DOHH2 (cell line): ENCODE measurements at regions not wholly inside any gene's neighbourhood (a gene's known extent, or its start where the extent isn't known, plus 50 kb on each side); places are given as distances from the start of the nearest gene placed in this dataset.

ENCODE experiments used
- H3F3A ChIP-seq: fragments of 200-600 bp; sonication (generic), shearing (Covaris generic); 2 replicates; pipeline ENCODE4 v1.6.0; 2016; ENCODE audit warnings: antibody characterized with exemption, mild to moderate bottlenecking; ENCODE audit not compliant: control insufficient read depth, insufficient read depth
- H3K27ac ChIP-seq: fragments of 200-600 bp; sonication (generic); 2 replicates; pipeline ENCODE4 v1.5.1; 2014; ENCODE audit warnings: low read depth, mild to moderate bottlenecking, low read length, moderate library complexity
- H3K27me3 ChIP-seq: fragments of 200-600 bp; sonication (generic); 2 replicates; pipeline ENCODE4 v1.6.1; 2014; ENCODE audit warnings: mild to moderate bottlenecking, low read length, mixed read lengths; ENCODE audit not compliant: control insufficient read depth
- H3K36me3 ChIP-seq: fragments of 200-600 bp; sonication (generic); 2 replicates; pipeline ENCODE4 v1.6.1; 2014; ENCODE audit warnings: mild to moderate bottlenecking, low read length, moderate library complexity, mixed read lengths; ENCODE audit not compliant: control insufficient read depth
- H3K4me1 ChIP-seq: fragments of 200-600 bp; sonication (generic); 2 replicates; pipeline ENCODE4 v1.6.1; 2014; ENCODE audit warnings: mild to moderate bottlenecking, low read length, mixed read lengths; ENCODE audit not compliant: control insufficient read depth
- H3K4me2 ChIP-seq: fragments of 200-600 bp; sonication (generic); 2 replicates; pipeline ENCODE4 v1.6.0; 2014; ENCODE audit warnings: mild to moderate bottlenecking, low read length, moderate library complexity
- H3K4me3 ChIP-seq: fragments of 200-600 bp; sonication (generic); 2 replicates; pipeline ENCODE4 v1.5.1; 2014; ENCODE audit warnings: mild to moderate bottlenecking, low read length, mixed read lengths
- H3K79me2 ChIP-seq: fragments of 200-600 bp; sonication (generic); 2 replicates; pipeline ENCODE4 v1.6.1; 2014; ENCODE audit warnings: mild to moderate bottlenecking, low read length, mixed read lengths; ENCODE audit not compliant: control insufficient read depth
- H3K9me2 ChIP-seq: fragments of 200-600 bp; sonication (generic); replicated peaks from 2 replicates; pipeline ENCODE4 v1.6.1; 2014; ENCODE audit warnings: mild to moderate bottlenecking, low read length, mixed read lengths; ENCODE audit not compliant: control insufficient read depth
- H3K9me3 ChIP-seq: fragments of 200-600 bp; sonication (generic); 2 replicates; pipeline ENCODE4 v1.6.1; 2014; ENCODE audit warnings: antibody characterized with exemption, low read length, mixed read lengths; ENCODE audit not compliant: control insufficient read depth, insufficient read depth
- H4K20me1 ChIP-seq: fragments of 200-600 bp; sonication (generic); 2 replicates; pipeline ENCODE4 v1.6.0; 2014; ENCODE audit warnings: low read depth, mild to moderate bottlenecking, antibody characterized with exemption, low read length, moderate library complexity; ENCODE audit not compliant: control insufficient read depth, insufficient read depth
- EZH2phosphoT487 ChIP-seq: fragments of 200-600 bp; sonication (generic); IDR thresholded peaks from 2 replicates; pipeline ENCODE4 v1.6.1; 2017; ENCODE audit warnings: borderline replicate concordance, mild to moderate bottlenecking, antibody characterized with exemption, low read length, moderate library complexity, mixed read lengths
- TF ChIP-seq, protein P1 (sequence below): fragments of 200-600 bp; sonication (generic); IDR thresholded peaks from one replicate; pipeline ENCODE4 v1.5.1; 2014; ENCODE audit warnings: antibody characterized with exemption, mild to moderate bottlenecking, low read depth, low read length; ENCODE audit not compliant: poor library complexity, severe bottlenecking

DNA sequence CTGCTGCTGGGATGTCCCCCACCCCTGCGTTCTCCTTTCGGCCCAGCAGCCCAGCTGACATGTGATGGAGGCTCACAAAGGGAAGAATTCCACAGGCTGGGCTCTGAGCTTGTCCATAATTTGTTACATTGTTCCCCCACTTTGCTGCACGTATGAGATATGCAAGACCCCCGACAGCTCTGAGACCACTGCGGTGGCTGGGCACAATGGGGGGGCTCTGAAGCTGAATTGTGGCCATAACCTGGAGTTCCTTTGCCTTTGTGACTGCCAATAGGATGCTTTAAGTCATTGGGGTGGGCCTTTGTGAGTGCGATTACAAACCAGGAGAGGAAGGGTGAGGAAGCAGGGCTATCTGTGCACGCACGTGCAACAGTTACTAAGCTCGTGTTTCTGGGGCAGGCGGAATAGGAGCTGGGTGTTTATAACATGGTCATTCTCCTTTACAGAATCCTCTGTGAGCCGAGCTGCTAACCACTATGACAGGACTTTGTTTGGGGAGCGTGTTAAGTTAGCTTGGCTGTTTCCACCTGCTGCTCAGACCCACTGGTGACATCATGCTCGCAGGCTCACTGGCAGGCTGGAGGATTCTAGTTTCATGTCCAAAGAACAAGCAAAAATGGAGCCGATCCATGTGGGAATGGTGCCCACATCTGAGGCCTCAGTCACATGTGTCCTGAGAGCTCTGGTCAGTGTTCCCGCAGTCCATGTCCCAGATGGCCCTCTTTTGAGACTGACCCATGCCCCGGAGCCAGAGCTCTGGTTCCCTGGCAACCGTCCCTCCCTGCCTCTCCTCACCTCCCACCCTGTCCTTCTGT lies 208.3 kb upstream of the SALL1 start:
- H4K20me1 ChIP-seq = no peaks in the 10 kb centered on the region
- no peaks in the 10 kb centered on the region for H3F3A ChIP-seq
- no peaks in the 10 kb centered on the region for H3K27me3 ChIP-seq
- TF ChIP-seq, protein P1, sequence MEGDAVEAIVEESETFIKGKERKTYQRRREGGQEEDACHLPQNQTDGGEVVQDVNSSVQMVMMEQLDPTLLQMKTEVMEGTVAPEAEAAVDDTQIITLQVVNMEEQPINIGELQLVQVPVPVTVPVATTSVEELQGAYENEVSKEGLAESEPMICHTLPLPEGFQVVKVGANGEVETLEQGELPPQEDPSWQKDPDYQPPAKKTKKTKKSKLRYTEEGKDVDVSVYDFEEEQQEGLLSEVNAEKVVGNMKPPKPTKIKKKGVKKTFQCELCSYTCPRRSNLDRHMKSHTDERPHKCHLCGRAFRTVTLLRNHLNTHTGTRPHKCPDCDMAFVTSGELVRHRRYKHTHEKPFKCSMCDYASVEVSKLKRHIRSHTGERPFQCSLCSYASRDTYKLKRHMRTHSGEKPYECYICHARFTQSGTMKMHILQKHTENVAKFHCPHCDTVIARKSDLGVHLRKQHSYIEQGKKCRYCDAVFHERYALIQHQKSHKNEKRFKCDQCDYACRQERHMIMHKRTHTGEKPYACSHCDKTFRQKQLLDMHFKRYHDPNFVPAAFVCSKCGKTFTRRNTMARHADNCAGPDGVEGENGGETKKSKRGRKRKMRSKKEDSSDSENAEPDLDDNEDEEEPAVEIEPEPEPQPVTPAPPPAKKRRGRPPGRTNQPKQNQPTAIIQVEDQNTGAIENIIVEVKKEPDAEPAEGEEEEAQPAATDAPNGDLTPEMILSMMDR = no peak
- TF ChIP-seq EZH2phosphoT487 = no peak
- no peaks in the 10 kb centered on the region for H3K9me2 ChIP-seq
- no peaks in the 10 kb centered on the region for H3K79me2 ChIP-seq
- no peaks in the 10 kb centered on the region for H3K4me1 ChIP-seq
- H3K36me3 ChIP-seq = no peaks in the 10 kb centered on the region
- no peaks in the 10 kb centered on the region for H3K9me3 ChIP-seq
- H3K4me2 ChIP-seq = no peak overlapping the region
- H3K4me3 ChIP-seq = no peak overlapping the region
- H3K27ac ChIP-seq = no peak overlapping the region

DNA sequence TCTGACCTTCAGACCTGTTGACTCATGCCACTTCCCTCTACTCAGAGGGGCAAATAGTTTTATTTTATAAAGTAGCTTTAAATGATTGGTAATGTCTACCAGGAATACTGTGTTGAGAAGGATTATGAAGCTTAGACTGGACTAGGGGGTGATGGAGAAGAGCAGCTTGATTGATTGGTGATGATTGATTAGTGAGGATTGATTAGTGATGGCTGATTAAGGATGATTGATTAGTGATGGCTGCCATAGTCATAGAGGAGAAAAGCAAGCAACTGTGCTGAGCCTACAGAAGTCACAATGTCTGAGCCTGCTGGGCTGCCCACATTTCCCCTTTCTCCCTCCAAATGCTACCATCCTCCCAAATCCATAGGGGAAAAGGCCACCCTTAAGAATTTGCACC lies 206.8 kb upstream of the SALL1 start:
- Histone ChIP-seq H3K27me3 (no peaks in the 10 kb centered on the region), H3K9me2 (no peaks in the 10 kb centered on the region), H3K4me3 (no peak overlapping the region), H3K4me2 (no peak overlapping the region), H3K4me1 (no peaks in the 10 kb centered on the region), H3K9me3 (no peaks in the 10 kb centered on the region), H3F3A (no peaks in the 10 kb centered on the region), H3K36me3 (no peaks in the 10 kb centered on the region), H3K27ac (no peak overlapping the region), H3K79me2 (no peaks in the 10 kb centered on the region), H4K20me1 (no peaks in the 10 kb centered on the region)
- TF ChIP-seq EZH2phosphoT487 = no peak

DNA sequence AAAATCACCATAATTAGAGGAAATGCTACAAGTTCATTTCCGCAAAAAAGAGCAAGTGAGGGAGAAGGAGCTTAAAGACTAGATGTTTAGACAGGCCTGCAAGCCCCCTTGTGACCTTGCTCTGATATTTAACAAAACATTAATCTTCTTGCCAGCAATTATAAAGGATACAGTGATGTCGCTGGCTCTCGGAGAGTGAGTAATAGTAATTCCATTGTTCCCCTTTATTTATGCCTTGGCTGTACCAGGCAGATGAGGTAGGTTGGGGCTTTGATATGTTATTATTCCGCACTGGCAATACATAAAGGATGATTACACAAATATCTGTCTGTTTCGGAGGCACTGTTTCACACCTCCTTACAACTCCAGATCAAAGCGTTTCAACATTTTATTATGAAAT lies 204.8 kb upstream of the SALL1 start:
- H4K20me1 ChIP-seq = no peaks in the 10 kb centered on the region
- H3K4me1 ChIP-seq = no peaks in the 10 kb centered on the region
- TF ChIP-seq, protein P1 = no peak
- TF ChIP-seq EZH2phosphoT487 = no peak
- H3K4me3 ChIP-seq = no peak overlapping the region
- no peaks in the 10 kb centered on the region for H3K79me2 ChIP-seq
- H3F3A ChIP-seq = no peaks in the 10 kb centered on the region
- H3K36me3 ChIP-seq = no peaks in the 10 kb centered on the region
- no peaks in the 10 kb centered on the region for H3K9me2 ChIP-seq
- H3K4me2 ChIP-seq = no peak overlapping the region
- no peak overlapping the region for H3K27ac ChIP-seq
- H3K27me3 ChIP-seq = no peaks in the 10 kb centered on the region
- no peaks in the 10 kb centered on the region for H3K9me3 ChIP-seq

DNA sequence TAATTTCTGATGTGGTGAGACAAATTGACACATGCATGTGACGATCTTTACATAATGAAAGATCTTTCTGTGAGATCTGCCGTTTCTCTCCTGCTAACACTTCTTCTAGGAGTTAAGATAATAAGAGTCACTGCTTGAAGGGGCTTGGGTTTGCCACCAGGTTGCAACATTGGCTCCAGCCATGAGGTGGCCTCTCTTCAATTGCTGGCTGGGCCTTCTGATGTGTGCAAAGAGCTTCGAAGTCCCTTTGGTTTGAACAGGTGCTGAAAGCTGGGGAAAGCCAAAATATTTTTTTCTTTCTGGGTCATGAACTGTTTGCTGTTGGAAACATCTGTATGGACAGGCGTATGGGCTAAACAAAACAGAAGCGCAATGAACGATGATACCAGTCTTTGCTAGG lies 204.1 kb upstream of the SALL1 start:
- no peak overlapping the region for H3K4me3 ChIP-seq
- no peak overlapping the region for H3K4me2 ChIP-seq
- H3K79me2 ChIP-seq = no peaks in the 10 kb centered on the region
- H3K27me3 ChIP-seq = no peaks in the 10 kb centered on the region
- no peaks in the 10 kb centered on the region for H3K9me3 ChIP-seq
- no peaks in the 10 kb centered on the region for H4K20me1 ChIP-seq
- H3F3A ChIP-seq = no peaks in the 10 kb centered on the region
- H3K4me1 ChIP-seq = no peaks in the 10 kb centered on the region
- no peak overlapping the region for H3K27ac ChIP-seq
- no peaks in the 10 kb centered on the region for H3K36me3 ChIP-seq
- no peaks in the 10 kb centered on the region for H3K9me2 ChIP-seq
- no peak for TF ChIP-seq EZH2phosphoT487
- TF ChIP-seq, protein P1 = no peak
